Psoas muscle (tissue), 7 donors: ENCODE measurements at regions not wholly inside any gene's neighbourhood (a gene's known extent, or its start where the extent isn't known, plus 50 kb on each side); places are given as distances from the start of the nearest gene placed in this dataset.

Experiments
- ATAC-seq, 4 donors: fragments of 200-7000 bp; cut with Tn5 transposase; one replicate each; pipeline ENCODE4 v1.9.1; 2020; ENCODE audit warnings: moderate library complexity in 3 of 4, mild to moderate bottlenecking in 2 of 4
- DNase-seq, 2 donors: peaks; one replicate each; pipeline ENCODE4 v3.0.0-alpha.2; 2020
- H3K27ac ChIP-seq: fragments of 200-600 bp; one replicate; pipeline ENCODE4 v1.8.0; 2022
- H3K27me3 ChIP-seq, 3 donors: fragments of 200-600 bp in 1 of 3; one replicate each; pipeline versions ENCODE4 v1.6.1 to v1.8.0; 2013 to 2022; ENCODE audit warnings: low read length in 2 of 3, mild to moderate bottlenecking in 2 of 3, moderate library complexity in 1 of 3; ENCODE audit not compliant: insufficient read depth in 3 of 3
- H3K36me3 ChIP-seq, 2 donors: fragments of 200-600 bp in 1 of 2; one replicate each; pipeline versions ENCODE4 v1.6.1 to v1.8.0; 2013 to 2022; ENCODE audit warnings: low read depth in 1 of 2, mild to moderate bottlenecking in 1 of 2, moderate library complexity in 1 of 2; ENCODE audit not compliant: insufficient read depth in 1 of 2
- H3K4me1 ChIP-seq: fragments of 200-600 bp; one replicate; pipeline ENCODE4 v1.8.0; 2022
- H3K4me3 ChIP-seq: fragments of 200-600 bp; one replicate; pipeline ENCODE4 v1.8.0; 2022; ENCODE audit warnings: mild to moderate bottlenecking
- H3K9me3 ChIP-seq: fragments of 200-600 bp; one replicate; pipeline ENCODE4 v1.8.0; 2022
- CTCF ChIP-seq: fragments of 200-600 bp; IDR thresholded peaks from one replicate; pipeline ENCODE4 v1.8.0; 2022; ENCODE audit warnings: antibody characterized with exemption
- WGBS, 3 donors: extraction: QIAGEN DNeasy Blood & Tissue Kit; methylation state at CpG; one replicate each; pipeline versions ENCODE4 v1.1.6 to v1.1.7; 2013; 5-methylcytosine and 5-hydroxymethylcytosine counted together
- intact Hi-C, 2 donors: fragments of 100-400 bp; cut with DNase I; formaldehyde crosslinking; loops; one replicate each; pipeline versions ENCODE4 v1.11.0 to v1.14.2; 2022
- donor health status: healthy with polysubstance abuse.
- donor health status: DM: no; HTN: no; CAD: no; lungs with moderate emphysema.
- donor health status: Bipolar disorder and iron deficiency.
- donor health status: healthy.
- donor health status: DM: yes; HTN: yes; CAD: no.
- donor health status: DM: no; HTN: no; CAD: no.
- donor health status: DM: yes; HTN: yes; CAD: no.

- TF ChIP-seq CTCF: no peak
- no peaks in the 10 kb centered on the region for H3K4me1 ChIP-seq
- intact Hi-C loops: no loop called here
- DNase-seq (no peak), ATAC-seq (no peak)
- 85 to 87% (median 87%) methylated on average over 8 of the region's 8 CpGs for WGBS, 3 donors
- H3K9me3 ChIP-seq: no peaks in the 10 kb centered on the region
- no peaks in the 10 kb centered on the region for H3K36me3 ChIP-seq
- H3K27me3 ChIP-seq: no peaks in the 10 kb centered on the region
- no peak overlapping the region for H3K27ac ChIP-seq
- no peak overlapping the region for H3K4me3 ChIP-seq
Observed at GRCh38 chr10:21403256-21404015, 122.0 kb downstream of the SKIDA1 start.

- no peak for TF ChIP-seq CTCF
- no peaks in the 10 kb centered on the region for H3K36me3 ChIP-seq
- no peaks in the 10 kb centered on the region for H3K4me1 ChIP-seq
- no peaks in the 10 kb centered on the region for H3K9me3 ChIP-seq
- H3K27ac ChIP-seq: no peak overlapping the region
- no peak for DNase-seq
- H3K27me3 ChIP-seq: no peaks in the 10 kb centered on the region
- WGBS, 3 donors: 19 to 30% (median 24%) methylated on average over 4 of the region's 4 CpGs
- H3K4me3 ChIP-seq: no peak overlapping the region
- intact Hi-C loops: no loop called here
- no peak for ATAC-seq
Observed at GRCh38 chr10:21402606-21403083, 122.8 kb downstream of the SKIDA1 start.

GRCh38 chr10:21401196-21401595 lies 124.3 kb downstream of the SKIDA1 start:
- Histone ChIP-seq H3K9me3 (no peaks in the 10 kb centered on the region), H3K27me3 (no peaks in the 10 kb centered on the region), H3K36me3 (no peaks in the 10 kb centered on the region), H3K4me3 (no peak overlapping the region), H3K27ac (no peak overlapping the region), H3K4me1 (no peaks in the 10 kb centered on the region)
- no peak for TF ChIP-seq CTCF
- intact Hi-C loops: no loop called here
- no peak for DNase-seq
- no peak for ATAC-seq
- 86 to 97% (median 92%) methylated on average over 2 of the region's 2 CpGs for WGBS, 3 donors

GRCh38 chr10:21399392-21400035 lies 126.0 kb downstream of the SKIDA1 start:
- no peak for TF ChIP-seq CTCF
- Histone ChIP-seq H3K4me1 (no peaks in the 10 kb centered on the region), H3K9me3 (peaks cover 6% of the 10 kb centered on the region), H3K36me3 (no peaks in the 10 kb centered on the region), H3K27me3 (no peaks in the 10 kb centered on the region), H3K4me3 (no peak overlapping the region), H3K27ac (no peak overlapping the region)
- ATAC-seq: no peak
- no peak for DNase-seq
- 39 to 50% (median 42%) methylated on average over 6 of the region's 6 CpGs for WGBS, 3 donors
- intact Hi-C loops: no loop called here
